CD14-positive monocyte (primary cell): ENCODE measurements at regions not wholly inside any gene's neighbourhood (a gene's known extent, or its start where the extent isn't known, plus 50 kb on each side); places are given as distances from the start of the nearest gene placed in this dataset.

Experiments
- DNase-seq, 3 donors: peaks; one replicate each; pipeline ENCODE4 v3.0.0-alpha.2; 2011 to 2022
- H2AFZ ChIP-seq: 2 replicates; pipeline ENCODE4 v1.6.0; 2012; ENCODE audit warnings: mild to moderate bottlenecking, low read depth, low read length, inconsistent platforms; ENCODE audit not compliant: insufficient read depth, poor library complexity, severe bottlenecking
- H3K27ac ChIP-seq, 2 donors: 1 replicate in 1 of 2; 2 replicates in 1 of 2; pipeline ENCODE4 v1.5.1; 2012 to 2013; ENCODE audit warnings: low read length in 2 of 2, control low read depth in 1 of 2, inconsistent platforms in 1 of 2, low read depth in 1 of 2, mild to moderate bottlenecking in 1 of 2
- H3K27me3 ChIP-seq, 2 donors: one replicate each; pipeline versions ENCODE4 v1.6.0 to v1.6.1; 2011 to 2013; ENCODE audit warnings: low read length in 2 of 2; ENCODE audit not compliant: control insufficient read depth in 2 of 2, insufficient read depth in 2 of 2
- H3K36me3 ChIP-seq, 2 donors: replicated peaks in 1 of 2; 1 replicate in 1 of 2; 2 replicates in 1 of 2; pipeline versions ENCODE4 v1.5.1 to v1.6.1; 2012 to 2013; ENCODE audit warnings: low read length in 2 of 2, control low read depth in 1 of 2, inconsistent platforms in 1 of 2, mild to moderate bottlenecking in 1 of 2; ENCODE audit not compliant: insufficient read depth in 2 of 2, control insufficient read depth in 1 of 2
- H3K4me1 ChIP-seq, 2 donors: 1 replicate in 1 of 2; 2 replicates in 1 of 2; pipeline versions ENCODE4 v1.5.1 to v1.6.1; 2012 to 2013; ENCODE audit warnings: low read length in 2 of 2, control low read depth in 1 of 2, inconsistent platforms in 1 of 2, mild to moderate bottlenecking in 1 of 2, moderate library complexity in 1 of 2; ENCODE audit not compliant: insufficient read depth in 2 of 2, control insufficient read depth in 1 of 2
- H3K4me2 ChIP-seq: replicated peaks from 2 replicates; pipeline ENCODE3; 2012; ENCODE audit warnings: low read length, moderate library complexity, mild to moderate bottlenecking; ENCODE audit not compliant: poor library complexity, severe bottlenecking; ENCODE audit errors: extremely low read depth
- H3K4me3 ChIP-seq, 3 experiments: fragments of 200-600 bp in 1 of 3; sonication (generic) in 1 of 3; replicated peaks in 1 of 3; 1 replicate in 2 of 3; 2 replicates in 1 of 3; pipeline ENCODE4 v1.5.1; 2011 to 2013; ENCODE audit warnings: low read length in 3 of 3, mild to moderate bottlenecking in 3 of 3, control low read depth in 2 of 3, low read depth in 2 of 3, inconsistent platforms in 1 of 3, moderate library complexity in 1 of 3
- H3K79me2 ChIP-seq: 2 replicates; pipeline ENCODE4 v1.6.0; 2012; ENCODE audit warnings: mild to moderate bottlenecking, control low read depth, inconsistent platforms, low read length, moderate library complexity; ENCODE audit not compliant: insufficient read depth
- H3K9ac ChIP-seq: 2 replicates; pipeline ENCODE4 v1.6.0; 2017; ENCODE audit warnings: low read length, mild to moderate bottlenecking; ENCODE audit not compliant: insufficient read depth, poor library complexity, severe bottlenecking
- H3K9me3 ChIP-seq, 2 donors: replicated peaks in 1 of 2; 1 replicate in 1 of 2; 2 replicates in 1 of 2; pipeline versions ENCODE4 v1.5.1 to v1.6.1; 2012 to 2013; ENCODE audit warnings: low read length in 2 of 2, control low read depth in 1 of 2; ENCODE audit not compliant: control insufficient read depth in 1 of 2, insufficient read depth in 1 of 2
- H4K20me1 ChIP-seq: 2 replicates; pipeline ENCODE4 v1.6.0; 2012; ENCODE audit warnings: mild to moderate bottlenecking, low read length, control low read depth, moderate library complexity; ENCODE audit not compliant: insufficient read depth
- H3K27ac Mint-ChIP-seq, 7 donors: one replicate each; pipeline ENCODE4 v1.8.0; 2020; ENCODE audit warnings: mild to moderate bottlenecking in 7 of 7, mixed read lengths in 7 of 7, moderate library complexity in 6 of 7, inconsistent platforms in 2 of 7
- H3K27me3 Mint-ChIP-seq, 3 donors: one replicate each; pipeline ENCODE4 v1.8.0; 2021 to 2022; ENCODE audit warnings: low read depth in 3 of 3, mild to moderate bottlenecking in 3 of 3, mixed read lengths in 3 of 3, moderate library complexity in 3 of 3, inconsistent platforms in 1 of 3
- H3K36me3 Mint-ChIP-seq, 2 donors: one replicate each; pipeline ENCODE4 v1.8.0; 2020; ENCODE audit warnings: mixed read lengths in 2 of 2, inconsistent platforms in 1 of 2, mild to moderate bottlenecking in 1 of 2
- H3K4me1 Mint-ChIP-seq: one replicate; pipeline ENCODE4 v1.8.0; 2020; ENCODE audit warnings: mild to moderate bottlenecking, mixed read lengths
- H3K4me3 Mint-ChIP-seq, 2 donors: one replicate each; pipeline ENCODE4 v1.8.0; 2020; ENCODE audit warnings: mild to moderate bottlenecking in 2 of 2, mixed read lengths in 2 of 2, moderate library complexity in 1 of 2
- H3K9me3 Mint-ChIP-seq, 7 donors: one replicate each; pipeline ENCODE4 v1.8.0; 2020 to 2022; ENCODE audit warnings: mixed read lengths in 7 of 7, mild to moderate bottlenecking in 6 of 7, moderate library complexity in 6 of 7, inconsistent platforms in 2 of 7
- WGBS: methylation state at CpG from one replicate; pipeline ENCODE4 v1.1.5; 2013; ENCODE audit warnings: missing lambda C conversion rate; ENCODE audit not compliant: insufficient coverage; 5-methylcytosine and 5-hydroxymethylcytosine counted together
- intact Hi-C, 2 donors: fragments of 100-400 bp; cut with micrococcal nuclease; formaldehyde crosslinking; loops; one replicate each; pipeline versions ENCODE4 v1.15.0 to v1.15.1; 2023
- TF ChIP-seq, protein P1 (sequence below): fragments of 200-600 bp; IDR thresholded peaks from one replicate; pipeline ENCODE4 v1.8.0; 2022; ENCODE audit warnings: antibody characterized with exemption, mild to moderate bottlenecking

GRCh38 chr2:60391649-60392375, 161.6 kb downstream of the BCL11A start:
- Histone ChIP-seq H3K79me2 (no peaks in the 10 kb centered on the region), H3K27ac (no peak overlapping the region), H3K27me3 (no peaks in the 10 kb centered on the region), H2AFZ (no peak overlapping the region), H3K4me1 (no peaks in the 10 kb centered on the region), H3K36me3 (no peaks in the 10 kb centered on the region), H3K4me2 (no peak overlapping the region), H3K9me3 (no peaks in the 10 kb centered on the region), H4K20me1 (no peaks in the 10 kb centered on the region), H3K9ac (no peak overlapping the region), H3K4me3 (no peak overlapping the region)
- no peaks in the 10 kb centered on the region for H3K36me3 Mint-ChIP-seq
- peaks cover 4% of the 10 kb centered on the region for H3K4me1 Mint-ChIP-seq
- DNase-seq, result no peak
- H3K27ac Mint-ChIP-seq, result no peak overlapping the region
- H3K4me3 Mint-ChIP-seq, result no peak overlapping the region
- intact Hi-C loops, result no loop called here
- TF ChIP-seq, protein P1, sequence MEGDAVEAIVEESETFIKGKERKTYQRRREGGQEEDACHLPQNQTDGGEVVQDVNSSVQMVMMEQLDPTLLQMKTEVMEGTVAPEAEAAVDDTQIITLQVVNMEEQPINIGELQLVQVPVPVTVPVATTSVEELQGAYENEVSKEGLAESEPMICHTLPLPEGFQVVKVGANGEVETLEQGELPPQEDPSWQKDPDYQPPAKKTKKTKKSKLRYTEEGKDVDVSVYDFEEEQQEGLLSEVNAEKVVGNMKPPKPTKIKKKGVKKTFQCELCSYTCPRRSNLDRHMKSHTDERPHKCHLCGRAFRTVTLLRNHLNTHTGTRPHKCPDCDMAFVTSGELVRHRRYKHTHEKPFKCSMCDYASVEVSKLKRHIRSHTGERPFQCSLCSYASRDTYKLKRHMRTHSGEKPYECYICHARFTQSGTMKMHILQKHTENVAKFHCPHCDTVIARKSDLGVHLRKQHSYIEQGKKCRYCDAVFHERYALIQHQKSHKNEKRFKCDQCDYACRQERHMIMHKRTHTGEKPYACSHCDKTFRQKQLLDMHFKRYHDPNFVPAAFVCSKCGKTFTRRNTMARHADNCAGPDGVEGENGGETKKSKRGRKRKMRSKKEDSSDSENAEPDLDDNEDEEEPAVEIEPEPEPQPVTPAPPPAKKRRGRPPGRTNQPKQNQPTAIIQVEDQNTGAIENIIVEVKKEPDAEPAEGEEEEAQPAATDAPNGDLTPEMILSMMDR, result no peak
- peaks cover 0 to 3% (median 2%) of the 10 kb centered on the region in 3 donors for H3K27me3 Mint-ChIP-seq
- 100% methylated on average over 1 of the region's 7 CpGs for WGBS
- peaks cover 0 to 4% (median 0%) of the 10 kb centered on the region in 7 donors for H3K9me3 Mint-ChIP-seq

- H3K4me2 ChIP-seq, result no peak overlapping the region
- 56% methylated on average over 4 of the region's 6 CpGs for WGBS
- no peak overlapping the region for H3K27ac Mint-ChIP-seq
These were observed 162.2 kb downstream of the BCL11A start for GRCh38 chr2:60391230-60391629.

More at GRCh38 chr2:60391230-60391629, 162.2 kb downstream of the BCL11A start:
- Histone ChIP-seq H2AFZ (no peak overlapping the region), H4K20me1 (no peaks in the 10 kb centered on the region), H3K79me2 (no peaks in the 10 kb centered on the region), H3K27ac (no peak overlapping the region), H3K36me3 (no peaks in the 10 kb centered on the region), H3K4me1 (peaks cover under 1 to 2% of the 10 kb centered on the region in 2 donors), H3K4me3 (no peak overlapping the region), H3K27me3 (no peaks in the 10 kb centered on the region), H3K9ac (no peak overlapping the region), H3K9me3 (no peaks in the 10 kb centered on the region)
- Mint-ChIP-seq H3K27me3 (peaks cover 0 to 3% (median 2%) of the 10 kb centered on the region in 3 donors), H3K36me3 (no peaks in the 10 kb centered on the region), H3K9me3 (peaks cover 0 to 4% (median 0%) of the 10 kb centered on the region in 7 donors), H3K4me3 (no peak overlapping the region), H3K4me1 (peaks cover 7% of the 10 kb centered on the region)
- intact Hi-C loops, result no loop called here
- TF ChIP-seq, protein P1, result no peak
- no peak for DNase-seq
